Fibroblast of lung (primary cell): ENCODE measurements at regions not wholly inside any gene's neighbourhood (a gene's known extent, or its start where the extent isn't known, plus 50 kb on each side); places are given as distances from the start of the nearest gene placed in this dataset.

Experiments
- EZH2 ChIP-seq: IDR thresholded peaks from 2 replicates; pipeline ENCODE4 v1.5.1; 2012; ENCODE audit warnings: low read length, control low read depth, mild to moderate bottlenecking; ENCODE audit errors: missing control alignments
- TF ChIP-seq, protein P1 (sequence below), 2 donors: IDR thresholded peaks in 1 of 2; conservative IDR thresholded peaks in 1 of 2; 1 replicate in 1 of 2; 2 replicates in 1 of 2; pipeline ENCODE4 v1.5.1; 2011 to 2012; ENCODE audit warnings: low read length in 2 of 2, control low read depth in 1 of 2, inconsistent platforms in 1 of 2, low read depth in 1 of 2, mild to moderate bottlenecking in 1 of 2

DNA sequence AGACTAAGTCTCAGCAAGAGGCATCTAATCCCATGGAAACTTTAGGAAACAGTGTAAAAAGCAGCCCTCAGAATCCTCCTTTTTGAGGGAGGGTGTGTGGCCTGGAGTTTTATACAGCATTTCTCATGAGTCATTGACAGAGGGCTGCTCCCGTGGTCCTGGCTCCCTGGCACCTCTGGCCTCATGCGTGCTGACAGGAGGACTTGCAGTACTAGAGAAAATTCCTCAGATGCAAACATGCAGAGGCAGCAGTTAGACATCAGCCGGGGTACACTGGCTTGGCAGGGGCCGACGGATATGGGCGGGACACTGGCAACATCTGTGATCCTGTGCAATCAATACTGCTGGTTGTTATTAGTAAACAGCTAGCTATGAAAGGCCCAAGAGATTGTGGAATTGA lies 925.1 kb upstream of the CELF2 start:
- TF ChIP-seq, protein P1, sequence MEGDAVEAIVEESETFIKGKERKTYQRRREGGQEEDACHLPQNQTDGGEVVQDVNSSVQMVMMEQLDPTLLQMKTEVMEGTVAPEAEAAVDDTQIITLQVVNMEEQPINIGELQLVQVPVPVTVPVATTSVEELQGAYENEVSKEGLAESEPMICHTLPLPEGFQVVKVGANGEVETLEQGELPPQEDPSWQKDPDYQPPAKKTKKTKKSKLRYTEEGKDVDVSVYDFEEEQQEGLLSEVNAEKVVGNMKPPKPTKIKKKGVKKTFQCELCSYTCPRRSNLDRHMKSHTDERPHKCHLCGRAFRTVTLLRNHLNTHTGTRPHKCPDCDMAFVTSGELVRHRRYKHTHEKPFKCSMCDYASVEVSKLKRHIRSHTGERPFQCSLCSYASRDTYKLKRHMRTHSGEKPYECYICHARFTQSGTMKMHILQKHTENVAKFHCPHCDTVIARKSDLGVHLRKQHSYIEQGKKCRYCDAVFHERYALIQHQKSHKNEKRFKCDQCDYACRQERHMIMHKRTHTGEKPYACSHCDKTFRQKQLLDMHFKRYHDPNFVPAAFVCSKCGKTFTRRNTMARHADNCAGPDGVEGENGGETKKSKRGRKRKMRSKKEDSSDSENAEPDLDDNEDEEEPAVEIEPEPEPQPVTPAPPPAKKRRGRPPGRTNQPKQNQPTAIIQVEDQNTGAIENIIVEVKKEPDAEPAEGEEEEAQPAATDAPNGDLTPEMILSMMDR (conservative IDR thresholded peaks at IDR 0.05 in 1 of 2, IDR thresholded peaks at IDR 0.05 in 1 of 2; ENCODE audit: low read depth in 1 of 2, low read length in 2 of 2), result no peak
- no peak for TF ChIP-seq EZH2
